H1 (cell line): ENCODE measurements at regions not wholly inside any gene's neighbourhood (a gene's known extent, or its start where the extent isn't known, plus 50 kb on each side); places are given as distances from the start of the nearest gene placed in this dataset.

Experiments used
- CHD7 ChIP-seq: fragments of 300-600 bp; sonication (generic); IDR thresholded peaks from 2 replicates; pipeline ENCODE4 v1.7.1; 2012; ENCODE audit warnings: low read length, moderate library complexity, mild to moderate bottlenecking, inconsistent platforms; ENCODE audit not compliant: insufficient replicate concordance
- E2F6 ChIP-seq: IDR thresholded peaks from 2 replicates; pipeline ENCODE4 v1.6.1; 2012; ENCODE audit warnings: inconsistent platforms

GRCh38 chr5:87138091-87138805 lies 129.4 kb upstream of the RASA1 start (continued):
- no peak for TF ChIP-seq CHD7
- no peak for TF ChIP-seq E2F6
- TF ChIP-seq, all 59 proteins: peak for 0
